Eye (tissue), 1 donor: ENCODE measurements at regions not wholly inside any gene's neighbourhood (a gene's known extent, or its start where the extent isn't known, plus 50 kb on each side); places are given as distances from the start of the nearest gene placed in this dataset.
A peak's percentile ranks its signal among the peaks of the same experiment; 100 is the strongest.
"Not testable (repeated sequence)": the region's sequence is repeated elsewhere in the genome, so short reads cannot be mapped to it uniquely, and the experiment has no call there.

Experiments used
- DNase-seq: peaks from one replicate; pipeline ENCODE4 v3.0.0-alpha.2; 2015

- no peak for DNase-seq
These were observed 303.0 kb downstream of the DAD1 start for GRCh38 chr14:22285991-22286390.

GRCh38 chr14:22282949-22283348 lies 306.1 kb downstream of the DAD1 start:
- DNase-seq: no peak

- DNase-seq: no peak
These were observed 306.6 kb downstream of the DAD1 start for GRCh38 chr14:22282417-22282816.

GRCh38 chr14:22281447-22281874 lies 307.6 kb downstream of the DAD1 start:
- not testable (repeated sequence) for DNase-seq

- no peak for DNase-seq
These were observed 308.3 kb downstream of the DAD1 start for GRCh38 chr14:22280497-22281316.

GRCh38 chr14:22276913-22277816 lies 311.9 kb downstream of the DAD1 start:
- peak; percentile 41 for DNase-seq

GRCh38 chr14:22271838-22272799 lies 316.9 kb downstream of the DAD1 start:
- no peak for DNase-seq

GRCh38 chr14:22268875-22269274 lies 320.1 kb downstream of the DAD1 start:
- DNase-seq: peak; percentile 48

- DNase-seq: no peak
These were observed 322.3 kb downstream of the DAD1 start for GRCh38 chr14:22266683-22267082.

GRCh38 chr14:22266142-22266442 lies 322.9 kb downstream of the DAD1 start:
- DNase-seq: no peak

GRCh38 chr14:22265319-22266141 lies 323.5 kb downstream of the DAD1 start:
- peak; percentile 27 for DNase-seq

GRCh38 chr14:22264759-22265158 lies 324.3 kb downstream of the DAD1 start:
- no peak for DNase-seq

GRCh38 chr14:22263961-22264360 lies 325.1 kb downstream of the DAD1 start:
- no peak for DNase-seq

- no peak for DNase-seq
These were observed 326.1 kb downstream of the DAD1 start for GRCh38 chr14:22262881-22263280.

GRCh38 chr14:22255017-22255950 lies 333.7 kb downstream of the DAD1 start:
- no peak for DNase-seq

- DNase-seq: no peak
These were observed 336.3 kb downstream of the DAD1 start for GRCh38 chr14:22252686-22253085.

GRCh38 chr14:22251090-22251489 lies 337.9 kb downstream of the DAD1 start:
- DNase-seq: no peak

- no peak for DNase-seq
These were observed 339.3 kb downstream of the DAD1 start for GRCh38 chr14:22249770-22250169.

GRCh38 chr14:22243971-22244581 lies 344.9 kb downstream of the DAD1 start:
- no peak for DNase-seq

GRCh38 chr14:22238320-22238719 lies 350.7 kb downstream of the DAD1 start:
- not testable (repeated sequence) for DNase-seq
